Neural cell (in vitro differentiated cells): ENCODE measurements at regions not wholly inside any gene's neighbourhood (a gene's known extent, or its start where the extent isn't known, plus 50 kb on each side); places are given as distances from the start of the nearest gene placed in this dataset.

Experiments used
- H2AFZ ChIP-seq: fragments of 200-600, 300-800 bp; sonication (generic), shearing (Covaris generic); 2 replicates; pipeline ENCODE4 v1.6.0; 2014; ENCODE audit warnings: low read depth, mild to moderate bottlenecking, antibody characterized with exemption, low read length, moderate library complexity
- H3F3A ChIP-seq: fragments of 200-600 bp; shearing (Covaris generic); 2 replicates; pipeline ENCODE4 v1.6.1; 2016; ENCODE audit warnings: mild to moderate bottlenecking, moderate library complexity, mixed read lengths, antibody characterized with exemption, low read length; ENCODE audit not compliant: insufficient read depth, poor library complexity, severe bottlenecking
- H3K27ac ChIP-seq: fragments of 200-600, 300-800 bp; sonication (generic), shearing (Covaris generic); 2 replicates; pipeline ENCODE4 v1.5.1; 2014; ENCODE audit warnings: mild to moderate bottlenecking, low read length, moderate library complexity
- H3K27me3 ChIP-seq: fragments of 300-800, 200-600 bp; sonication (generic), shearing (Covaris generic); 2 replicates; pipeline ENCODE4 v1.6.0; 2014; ENCODE audit warnings: mild to moderate bottlenecking, low read depth, low read length, moderate library complexity; ENCODE audit not compliant: insufficient read depth
- H3K36me3 ChIP-seq: fragments of 300-800, 200-600 bp; sonication (generic), shearing (Covaris generic); 2 replicates; pipeline ENCODE4 v1.5.1; 2014; ENCODE audit warnings: mild to moderate bottlenecking, antibody characterized with exemption, low read length, moderate library complexity; ENCODE audit not compliant: insufficient read depth
- H3K4me2 ChIP-seq: fragments of 300-800, 200-600 bp; sonication (generic), shearing (Covaris generic); 2 replicates; pipeline ENCODE4 v1.6.0; 2014; ENCODE audit warnings: mild to moderate bottlenecking, low read length
- H3K4me3 ChIP-seq: fragments of 300-800, 200-600 bp; sonication (generic), shearing (Covaris generic); 2 replicates; pipeline ENCODE4 v1.5.1; 2014; ENCODE audit warnings: mild to moderate bottlenecking, low read length, moderate library complexity
- H3K79me2 ChIP-seq: fragments of 200-600 bp; shearing (Covaris generic); replicated peaks from 2 replicates; pipeline ENCODE4 v1.6.0; 2014; ENCODE audit warnings: mild to moderate bottlenecking, low read length, moderate library complexity; ENCODE audit not compliant: insufficient read depth
- H3K9ac ChIP-seq: fragments of 300-800, 200-600 bp; sonication (generic), shearing (Covaris generic); 2 replicates; pipeline ENCODE4 v1.6.1; 2016; ENCODE audit warnings: mild to moderate bottlenecking, low read length, mixed read lengths
- H3K9me2 ChIP-seq: fragments of 200-600 bp; shearing (Covaris generic); 2 replicates; pipeline ENCODE4 v1.6.1; 2016; ENCODE audit warnings: mild to moderate bottlenecking, low read length, mixed read lengths; ENCODE audit not compliant: insufficient read depth
- H3K9me3 ChIP-seq: fragments of 200-600, 300-800 bp; sonication (generic), shearing (Covaris generic); 2 replicates; pipeline ENCODE4 v1.6.1; 2016; ENCODE audit warnings: mild to moderate bottlenecking, mixed run types, low read length, moderate library complexity, mixed read lengths
- H4K20me1 ChIP-seq: fragments of 200-600 bp; shearing (Covaris generic); 2 replicates; pipeline ENCODE4 v1.6.1; 2016; ENCODE audit warnings: mild to moderate bottlenecking, mixed run types; ENCODE audit not compliant: insufficient read depth
- EP300 ChIP-seq: fragments of 450-650 bp; conservative IDR thresholded peaks from 2 replicates; pipeline ENCODE4 v1.6.1; 2014; ENCODE audit warnings: antibody characterized with exemption, mild to moderate bottlenecking, moderate library complexity; ENCODE audit not compliant: poor library complexity, severe bottlenecking
- EZH2 ChIP-seq: fragments of 200-600, 300-800 bp; shearing (Covaris generic), sonication (generic); IDR thresholded peaks from 2 replicates; pipeline ENCODE4 v1.6.1; 2014; ENCODE audit warnings: antibody characterized with exemption, low read length, borderline replicate concordance, mild to moderate bottlenecking; ENCODE audit not compliant: insufficient read depth, poor library complexity, severe bottlenecking
- MXI1 ChIP-seq: fragments of 450-650 bp; conservative IDR thresholded peaks from 2 replicates; pipeline ENCODE4 v1.6.1; 2014; ENCODE audit warnings: antibody characterized with exemption, mild to moderate bottlenecking; ENCODE audit not compliant: poor library complexity, severe bottlenecking
- POLR2AphosphoS5 ChIP-seq: IDR thresholded peaks from 2 replicates; pipeline ENCODE4 v1.6.1; 2012
- RAD21 ChIP-seq: fragments of 450-650 bp; conservative IDR thresholded peaks from 2 replicates; pipeline ENCODE4 v1.6.1; 2014; ENCODE audit warnings: antibody characterized with exemption, mild to moderate bottlenecking, moderate library complexity
- SMC3 ChIP-seq: fragments of 450-650 bp; conservative IDR thresholded peaks from 2 replicates; pipeline ENCODE4 v1.6.1; 2014; ENCODE audit warnings: antibody characterized with exemption, mild to moderate bottlenecking, moderate library complexity; ENCODE audit not compliant: poor library complexity
- TAF1 ChIP-seq: IDR thresholded peaks from 2 replicates; pipeline ENCODE4 v1.6.1; 2012; ENCODE audit warnings: low read depth
- TF ChIP-seq, protein P1 (sequence below): IDR thresholded peaks from 2 replicates; pipeline ENCODE4 v1.6.1; 2012; ENCODE audit warnings: borderline replicate concordance
- TF ChIP-seq, protein P2 (sequence below): fragments of 450-650 bp; IDR thresholded peaks from 2 replicates; pipeline ENCODE4 v1.5.1; 2014; ENCODE audit warnings: antibody characterized with exemption, mild to moderate bottlenecking, moderate library complexity; ENCODE audit not compliant: poor library complexity, severe bottlenecking

DNA sequence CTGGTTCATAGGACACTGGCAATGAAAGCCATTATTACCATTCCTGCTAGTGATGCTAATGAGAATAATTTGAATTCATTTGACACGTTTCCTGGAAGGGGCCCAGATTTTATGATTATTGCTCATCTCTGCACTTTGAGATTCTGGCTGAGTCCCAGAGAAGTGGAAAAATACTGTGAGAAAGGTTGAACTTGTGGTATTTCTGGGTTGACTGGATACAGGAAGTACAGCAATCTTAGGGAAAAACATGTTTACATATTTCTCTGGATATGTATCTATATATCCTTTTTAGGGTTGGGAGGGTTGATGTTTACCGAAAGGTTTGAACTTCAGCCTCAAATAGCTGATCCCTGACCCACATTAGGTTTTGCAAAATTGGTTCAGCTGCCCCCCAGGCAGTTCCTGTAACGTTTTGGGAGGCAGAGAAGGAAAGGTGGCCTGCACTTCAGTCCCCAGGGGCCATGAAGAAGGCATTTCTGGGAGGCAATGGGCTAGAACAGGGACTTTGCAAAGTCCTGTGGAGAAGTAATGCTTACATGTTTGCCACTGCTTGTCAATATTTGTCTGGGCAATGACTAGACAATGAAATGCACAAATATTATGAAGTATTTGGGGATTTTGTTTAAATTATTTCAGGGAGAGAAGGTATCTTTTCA lies 253.7 kb upstream of the PITRM1 start:
- H3K27ac ChIP-seq = no peak overlapping the region
- H2AFZ ChIP-seq = no peak overlapping the region
- no peaks in the 10 kb centered on the region for H3K36me3 ChIP-seq
- H3K4me2 ChIP-seq = no peak overlapping the region
- H4K20me1 ChIP-seq = no peaks in the 10 kb centered on the region
- TF ChIP-seq, protein P1, sequence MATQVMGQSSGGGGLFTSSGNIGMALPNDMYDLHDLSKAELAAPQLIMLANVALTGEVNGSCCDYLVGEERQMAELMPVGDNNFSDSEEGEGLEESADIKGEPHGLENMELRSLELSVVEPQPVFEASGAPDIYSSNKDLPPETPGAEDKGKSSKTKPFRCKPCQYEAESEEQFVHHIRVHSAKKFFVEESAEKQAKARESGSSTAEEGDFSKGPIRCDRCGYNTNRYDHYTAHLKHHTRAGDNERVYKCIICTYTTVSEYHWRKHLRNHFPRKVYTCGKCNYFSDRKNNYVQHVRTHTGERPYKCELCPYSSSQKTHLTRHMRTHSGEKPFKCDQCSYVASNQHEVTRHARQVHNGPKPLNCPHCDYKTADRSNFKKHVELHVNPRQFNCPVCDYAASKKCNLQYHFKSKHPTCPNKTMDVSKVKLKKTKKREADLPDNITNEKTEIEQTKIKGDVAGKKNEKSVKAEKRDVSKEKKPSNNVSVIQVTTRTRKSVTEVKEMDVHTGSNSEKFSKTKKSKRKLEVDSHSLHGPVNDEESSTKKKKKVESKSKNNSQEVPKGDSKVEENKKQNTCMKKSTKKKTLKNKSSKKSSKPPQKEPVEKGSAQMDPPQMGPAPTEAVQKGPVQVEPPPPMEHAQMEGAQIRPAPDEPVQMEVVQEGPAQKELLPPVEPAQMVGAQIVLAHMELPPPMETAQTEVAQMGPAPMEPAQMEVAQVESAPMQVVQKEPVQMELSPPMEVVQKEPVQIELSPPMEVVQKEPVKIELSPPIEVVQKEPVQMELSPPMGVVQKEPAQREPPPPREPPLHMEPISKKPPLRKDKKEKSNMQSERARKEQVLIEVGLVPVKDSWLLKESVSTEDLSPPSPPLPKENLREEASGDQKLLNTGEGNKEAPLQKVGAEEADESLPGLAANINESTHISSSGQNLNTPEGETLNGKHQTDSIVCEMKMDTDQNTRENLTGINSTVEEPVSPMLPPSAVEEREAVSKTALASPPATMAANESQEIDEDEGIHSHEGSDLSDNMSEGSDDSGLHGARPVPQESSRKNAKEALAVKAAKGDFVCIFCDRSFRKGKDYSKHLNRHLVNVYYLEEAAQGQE = no peak
- TF ChIP-seq, protein P2, sequence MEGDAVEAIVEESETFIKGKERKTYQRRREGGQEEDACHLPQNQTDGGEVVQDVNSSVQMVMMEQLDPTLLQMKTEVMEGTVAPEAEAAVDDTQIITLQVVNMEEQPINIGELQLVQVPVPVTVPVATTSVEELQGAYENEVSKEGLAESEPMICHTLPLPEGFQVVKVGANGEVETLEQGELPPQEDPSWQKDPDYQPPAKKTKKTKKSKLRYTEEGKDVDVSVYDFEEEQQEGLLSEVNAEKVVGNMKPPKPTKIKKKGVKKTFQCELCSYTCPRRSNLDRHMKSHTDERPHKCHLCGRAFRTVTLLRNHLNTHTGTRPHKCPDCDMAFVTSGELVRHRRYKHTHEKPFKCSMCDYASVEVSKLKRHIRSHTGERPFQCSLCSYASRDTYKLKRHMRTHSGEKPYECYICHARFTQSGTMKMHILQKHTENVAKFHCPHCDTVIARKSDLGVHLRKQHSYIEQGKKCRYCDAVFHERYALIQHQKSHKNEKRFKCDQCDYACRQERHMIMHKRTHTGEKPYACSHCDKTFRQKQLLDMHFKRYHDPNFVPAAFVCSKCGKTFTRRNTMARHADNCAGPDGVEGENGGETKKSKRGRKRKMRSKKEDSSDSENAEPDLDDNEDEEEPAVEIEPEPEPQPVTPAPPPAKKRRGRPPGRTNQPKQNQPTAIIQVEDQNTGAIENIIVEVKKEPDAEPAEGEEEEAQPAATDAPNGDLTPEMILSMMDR = no peak
- no peak for TF ChIP-seq MXI1
- no peak for TF ChIP-seq EP300
- TF ChIP-seq RAD21 = no peak
- TF ChIP-seq POLR2AphosphoS5 = no peak
- no peak for TF ChIP-seq TAF1
- no peak for TF ChIP-seq EZH2
- TF ChIP-seq SMC3 = no peak
- H3K27me3 ChIP-seq = no peaks in the 10 kb centered on the region
- no peak overlapping the region for H3K4me3 ChIP-seq
- no peaks in the 10 kb centered on the region for H3K79me2 ChIP-seq
- H3K9me3 ChIP-seq = no peaks in the 10 kb centered on the region
- H3K9ac ChIP-seq = no peak overlapping the region
- no peaks in the 10 kb centered on the region for H3K9me2 ChIP-seq
- H3F3A ChIP-seq = no peaks in the 10 kb centered on the region

DNA sequence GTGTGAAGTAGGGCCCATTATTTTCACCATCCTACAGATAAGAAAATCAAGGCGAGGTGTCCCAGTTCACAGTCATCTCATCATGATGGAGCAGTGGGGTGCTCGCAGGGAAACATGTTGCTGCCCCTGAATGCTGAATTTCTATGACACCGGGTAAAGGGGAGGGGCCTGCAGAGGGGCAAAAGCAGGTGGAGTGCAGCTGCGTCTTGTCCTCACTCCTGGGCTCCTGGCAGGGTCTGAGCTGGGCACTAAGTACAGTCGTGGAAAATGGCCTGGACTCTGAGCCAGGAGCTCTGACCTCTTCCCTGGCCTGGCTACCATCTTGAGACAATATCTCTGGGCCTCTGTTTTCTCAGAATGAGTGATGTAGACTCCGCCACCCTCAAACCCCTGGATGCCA lies 253.1 kb upstream of the PITRM1 start:
- H3K79me2 ChIP-seq = no peaks in the 10 kb centered on the region
- H3K27ac ChIP-seq = no peak overlapping the region
- no peaks in the 10 kb centered on the region for H3K27me3 ChIP-seq
- TF ChIP-seq EZH2 = no peak
- TF ChIP-seq SMC3 = no peak
- TF ChIP-seq, protein P1 = no peak
- TF ChIP-seq EP300 = no peak
- TF ChIP-seq, protein P2 = no peak
- TF ChIP-seq MXI1 = no peak
- no peaks in the 10 kb centered on the region for H4K20me1 ChIP-seq
- no peaks in the 10 kb centered on the region for H3K9me2 ChIP-seq
- no peaks in the 10 kb centered on the region for H3F3A ChIP-seq
- H3K36me3 ChIP-seq = no peaks in the 10 kb centered on the region
- no peaks in the 10 kb centered on the region for H3K9me3 ChIP-seq
- H3K4me3 ChIP-seq = no peak overlapping the region
- no peak overlapping the region for H3K9ac ChIP-seq
- H3K4me2 ChIP-seq = no peak overlapping the region
- H2AFZ ChIP-seq = no peak overlapping the region
